ENCODE measurements at regions not wholly inside any gene's neighbourhood (a gene's known extent, or its start where the extent isn't known, plus 50 kb on each side); places are given as distances from the start of the nearest gene placed in this dataset.
A peak's percentile ranks its signal among the peaks of the same experiment; 100 is the strongest.

GRCh38 chr1:208581667-208582066 is 337.5 kb upstream of the PLXNA2 start:
- no peak for TF ChIP-seq CTCF (IDR thresholded peaks at IDR 0.05; ENCODE audit: low read depth, low read length, missing control alignments)
- DNase-seq (ENCODE audit: low read depth), result no peak
- no peak overlapping the region for H3K4me3 ChIP-seq (ENCODE audit: low read depth, low read length)

DNA sequence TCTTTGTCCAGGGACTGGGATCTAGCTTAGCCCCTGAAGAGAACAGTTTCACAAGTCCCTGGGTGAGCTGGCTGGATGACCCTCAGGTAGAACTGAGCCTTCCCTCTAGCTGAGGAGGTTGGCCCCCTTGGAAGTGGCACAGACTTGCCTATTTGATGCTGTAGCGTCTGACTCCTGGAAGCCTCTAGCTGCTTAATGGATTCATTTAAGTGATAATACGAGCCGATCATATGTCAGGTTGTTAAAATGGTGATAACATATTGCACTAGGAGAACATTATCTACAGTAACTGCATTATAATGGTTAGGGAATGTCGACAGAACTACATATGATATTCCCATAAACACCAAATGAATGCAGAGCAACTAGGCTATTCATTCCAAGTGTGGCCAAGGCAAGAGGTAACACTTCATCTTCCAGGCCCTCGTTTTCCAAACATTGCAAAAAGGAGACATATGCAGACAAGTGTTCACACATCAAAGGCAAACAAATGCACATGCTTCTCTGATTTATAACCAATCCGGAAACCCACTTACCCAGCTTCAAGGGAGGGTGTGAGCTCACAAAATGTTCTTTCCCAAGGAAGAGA is 340.1 kb upstream of the PLXNA2 start:
- no peak for TF ChIP-seq CTCF (IDR thresholded peaks at IDR 0.05; ENCODE audit: low read depth, low read length, missing control alignments)
- H3K4me3 ChIP-seq (ENCODE audit: low read depth, low read length), result no peak overlapping the region
- no peak for DNase-seq (ENCODE audit: low read depth)

DNA sequence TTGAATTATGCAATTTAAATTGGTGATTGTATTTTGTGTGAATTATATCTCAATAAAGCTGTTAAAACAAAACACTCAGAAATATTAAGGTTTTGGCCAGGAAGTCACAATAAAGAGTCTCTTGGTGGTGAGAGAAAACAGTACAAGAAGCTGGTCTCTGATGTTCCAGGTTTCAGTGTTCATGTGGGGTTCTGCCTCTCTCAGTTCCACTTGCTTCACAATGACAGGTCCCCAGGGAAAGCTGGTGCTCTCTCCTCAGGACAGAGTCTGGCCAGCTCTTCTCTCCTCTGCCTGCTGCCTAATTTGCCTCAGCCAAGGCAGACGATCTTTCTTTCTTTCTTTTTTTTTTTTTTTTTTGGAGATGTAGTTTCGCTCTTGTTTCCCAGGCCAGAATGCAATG is 342.9 kb upstream of the PLXNA2 start:
- H3K4me3 ChIP-seq (ENCODE audit: low read depth, low read length), result no peak overlapping the region
- peak; percentile 25 for DNase-seq (ENCODE audit: low read depth)
- TF ChIP-seq CTCF (IDR thresholded peaks at IDR 0.05; ENCODE audit: low read depth, low read length, missing control alignments), result no peak

GRCh38 chr1:208593306-208594006 is 349.3 kb upstream of the PLXNA2 start:
- no peak overlapping the region for H3K4me3 ChIP-seq (ENCODE audit: low read depth, low read length)
- TF ChIP-seq CTCF (IDR thresholded peaks at IDR 0.05; ENCODE audit: low read depth, low read length, missing control alignments), result no peak
- no peak for DNase-seq (ENCODE audit: low read depth)

- no peak for DNase-seq (ENCODE audit: low read depth)
- no peak overlapping the region for H3K4me3 ChIP-seq (ENCODE audit: low read depth, low read length)
- TF ChIP-seq CTCF (IDR thresholded peaks at IDR 0.05; ENCODE audit: low read depth, low read length, missing control alignments), result no peak
Observed at GRCh38 chr1:208595236-208595635, 351.1 kb upstream of the PLXNA2 start.

DNA sequence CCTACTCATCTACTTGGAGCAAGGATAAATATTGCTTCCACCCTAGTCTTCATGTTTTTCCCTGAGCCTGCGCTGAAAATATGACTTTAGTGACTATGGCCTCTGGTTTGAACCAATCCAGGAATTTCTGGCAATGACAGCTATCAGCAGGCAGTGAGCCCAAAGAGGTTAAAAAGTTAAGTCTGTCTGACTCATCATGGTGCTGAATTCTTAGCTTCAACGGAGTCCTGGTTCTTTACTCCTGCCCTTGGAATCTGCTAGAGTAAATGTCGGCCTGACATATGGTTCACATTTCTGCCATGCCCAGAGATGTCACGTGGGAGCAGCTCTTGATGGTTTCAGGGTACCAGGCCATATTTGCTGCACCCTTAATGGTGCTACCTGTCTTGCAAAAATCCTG is 351.6 kb upstream of the PLXNA2 start:
- TF ChIP-seq CTCF (IDR thresholded peaks at IDR 0.05; ENCODE audit: low read depth, low read length, missing control alignments), result no peak
- H3K4me3 ChIP-seq (ENCODE audit: low read depth, low read length), result no peak overlapping the region
- no peak for DNase-seq (ENCODE audit: low read depth)

DNA sequence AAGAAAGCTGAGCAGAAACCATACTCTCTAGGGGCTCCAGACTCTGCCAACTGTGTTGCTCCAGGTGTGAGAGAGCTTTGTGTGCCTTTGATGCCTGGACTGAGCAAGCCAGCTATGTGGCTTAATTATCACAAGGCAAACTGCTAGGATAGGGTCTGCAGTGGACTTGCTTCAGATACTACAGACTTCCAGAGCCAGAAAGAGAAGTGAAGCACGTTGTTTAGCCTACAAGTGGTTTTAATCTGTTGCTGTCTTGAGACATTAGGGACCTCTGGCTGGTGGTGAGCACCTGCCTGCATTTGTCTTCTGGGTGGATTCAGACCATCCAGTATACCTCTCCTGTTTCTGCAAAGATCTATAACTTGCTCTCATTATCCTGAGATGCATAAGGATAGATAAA is 353.4 kb upstream of the PLXNA2 start:
- no peak for DNase-seq (ENCODE audit: low read depth)
- H3K4me3 ChIP-seq (ENCODE audit: low read depth, low read length), result no peak overlapping the region
- no peak for TF ChIP-seq CTCF (IDR thresholded peaks at IDR 0.05; ENCODE audit: low read depth, low read length, missing control alignments)
